NT2/D1 (cell line): ENCODE measurements at regions not wholly inside any gene's neighbourhood (a gene's known extent, or its start where the extent isn't known, plus 50 kb on each side); places are given as distances from the start of the nearest gene placed in this dataset.

Experiments
- SUZ12 ChIP-seq: IDR thresholded peaks from 2 replicates; pipeline ENCODE4 v1.6.1; 2011; ENCODE audit not compliant: insufficient read length, insufficient read depth; ENCODE audit errors: extremely low read depth
- YY1 ChIP-seq: IDR thresholded peaks from 2 replicates; pipeline ENCODE4 v1.6.1; 2011; ENCODE audit not compliant: insufficient read length, insufficient read depth
- ZNF274 ChIP-seq: IDR thresholded peaks from 2 replicates; pipeline ENCODE4 v1.6.1; 2011; ENCODE audit warnings: mild to moderate bottlenecking, low read depth, low read length

DNA sequence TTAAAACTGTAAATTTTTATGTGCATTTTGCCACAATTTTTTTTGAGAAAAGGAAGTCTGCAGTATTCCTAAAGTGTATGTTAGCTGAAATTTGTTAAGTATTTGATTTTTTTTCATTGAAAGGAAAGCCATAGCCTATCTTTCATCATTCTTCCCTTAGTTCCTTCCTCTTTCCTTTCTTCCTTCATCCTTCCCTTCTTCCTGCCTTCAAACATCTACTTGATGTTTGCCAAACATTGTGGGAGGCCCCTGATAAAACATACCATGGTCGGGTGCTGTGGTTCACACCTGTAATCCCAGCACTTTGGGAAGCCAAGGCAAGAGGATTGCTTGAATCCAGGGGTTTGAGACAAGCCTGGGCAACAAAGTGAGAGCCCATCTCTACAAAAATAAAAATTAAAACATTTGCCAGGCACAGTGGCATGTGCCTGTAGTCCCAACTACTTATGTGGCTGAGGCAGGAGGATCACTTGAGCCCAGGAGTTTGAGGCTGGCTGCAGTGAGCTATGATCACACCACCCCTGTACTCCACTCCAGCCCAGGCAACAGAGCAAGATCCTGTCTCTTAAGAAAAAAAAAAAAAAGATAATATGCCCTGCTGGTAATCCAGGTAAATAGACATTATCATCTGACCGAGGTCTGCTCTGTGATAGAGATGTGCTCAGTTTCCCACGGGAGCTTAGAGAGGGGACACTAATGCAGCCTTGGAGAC, 62.9 kb upstream of the FOXN2 start:
- no peak for TF ChIP-seq SUZ12
- no peak for TF ChIP-seq YY1
- TF ChIP-seq ZNF274 = no peak
